GM12865 (cell line): ENCODE measurements at regions not wholly inside any gene's neighbourhood (a gene's known extent, or its start where the extent isn't known, plus 50 kb on each side); places are given as distances from the start of the nearest gene placed in this dataset.

Experiments used
- DNase-seq: peaks from one replicate; pipeline ENCODE4 v3.0.0; 2010; ENCODE audit warnings: low read depth
- H3K4me3 ChIP-seq: 2 replicates; pipeline ENCODE4 v1.5.1; 2011; ENCODE audit warnings: mild to moderate bottlenecking, low read depth, low read length, control low read depth
- CTCF ChIP-seq: IDR thresholded peaks from 2 replicates; pipeline ENCODE4 v1.5.1; 2011; ENCODE audit warnings: low read length, control low read depth, low read depth, inconsistent platforms; ENCODE audit not compliant: insufficient read depth; ENCODE audit errors: missing control alignments

GRCh38 chr18:41297740-41298139 is 657.3 kb upstream of the PIK3C3 start:
- no peak for TF ChIP-seq CTCF
- DNase-seq, result no peak
- no peak overlapping the region for H3K4me3 ChIP-seq

- no peak for DNase-seq
- H3K4me3 ChIP-seq, result no peak overlapping the region
- no peak for TF ChIP-seq CTCF
These were observed 685.7 kb upstream of the PIK3C3 start for GRCh38 chr18:41269294-41269693.

DNA sequence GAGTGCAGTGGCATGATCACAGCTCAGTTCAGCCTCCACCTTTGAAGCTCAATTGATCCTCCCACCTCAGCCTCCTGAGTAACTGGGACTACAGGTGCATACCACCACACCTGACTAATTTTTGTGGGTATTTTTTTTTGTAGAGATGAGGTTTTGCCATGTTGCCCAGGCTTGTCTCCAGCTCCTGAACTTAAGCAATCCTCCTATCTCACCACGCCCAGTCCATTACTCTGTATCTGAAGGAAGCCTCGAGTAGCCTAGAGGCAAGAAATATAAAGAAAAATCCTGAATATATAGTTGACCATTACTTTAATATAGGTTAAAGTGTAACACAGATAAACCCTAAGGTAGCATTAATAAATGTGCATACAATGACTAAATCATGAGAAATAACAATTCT is 686.8 kb upstream of the PIK3C3 start:
- H3K4me3 ChIP-seq, result no peak overlapping the region
- no peak for TF ChIP-seq CTCF
- no peak for DNase-seq

- DNase-seq, result no peak
- TF ChIP-seq CTCF, result no peak
- H3K4me3 ChIP-seq, result no peak overlapping the region
These were observed 688.4 kb upstream of the PIK3C3 start for GRCh38 chr18:41266616-41267015.

DNA sequence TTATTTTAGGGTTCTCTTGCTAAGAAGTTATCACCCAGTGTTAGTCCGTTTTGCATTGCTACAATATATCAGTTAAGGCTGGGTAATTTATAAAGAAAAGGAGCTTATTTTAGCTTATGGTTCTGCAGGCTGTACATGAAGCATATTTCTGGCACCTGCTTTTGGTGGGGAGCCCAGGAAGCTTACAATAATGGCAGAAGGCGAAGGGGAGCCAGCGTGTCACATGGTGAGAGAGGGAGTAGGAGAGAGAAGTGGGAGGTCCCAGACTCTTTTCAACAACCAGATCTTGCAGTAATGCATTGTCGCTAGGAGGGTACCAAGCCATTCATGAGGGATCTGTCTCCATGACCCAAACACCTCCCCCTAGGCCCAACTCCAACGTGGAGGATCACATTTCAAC is 688.8 kb upstream of the PIK3C3 start:
- H3K4me3 ChIP-seq, result no peak overlapping the region
- no peak for TF ChIP-seq CTCF
- no peak for DNase-seq

DNA sequence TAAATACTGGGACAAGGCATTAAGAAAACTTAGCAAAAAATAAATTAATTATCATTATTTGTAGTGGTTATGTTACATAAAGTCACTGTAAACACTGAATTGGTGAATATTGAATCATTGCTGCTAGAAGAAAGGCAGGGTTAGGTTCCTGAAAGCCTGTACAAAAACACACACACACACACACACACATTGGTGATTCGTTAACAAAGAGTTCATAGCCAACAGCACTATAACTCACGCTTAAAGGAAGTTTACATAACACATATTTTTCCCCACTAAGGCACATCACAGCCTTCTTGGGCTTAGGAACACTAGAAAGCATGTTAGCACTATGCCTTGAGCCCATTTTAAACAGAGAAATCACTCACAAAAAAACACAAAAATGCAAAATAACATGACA is 690.0 kb upstream of the PIK3C3 start:
- no peak overlapping the region for H3K4me3 ChIP-seq
- TF ChIP-seq CTCF, result no peak
- DNase-seq, result no peak

- TF ChIP-seq CTCF, result no peak
- no peak overlapping the region for H3K4me3 ChIP-seq
- no peak for DNase-seq
These were observed 691.1 kb upstream of the PIK3C3 start for GRCh38 chr18:41263956-41264355.
